ENCODE measurements at regions not wholly inside any gene's neighbourhood (a gene's known extent, or its start where the extent isn't known, plus 50 kb on each side); places are given as distances from the start of the nearest gene placed in this dataset.

DNA sequence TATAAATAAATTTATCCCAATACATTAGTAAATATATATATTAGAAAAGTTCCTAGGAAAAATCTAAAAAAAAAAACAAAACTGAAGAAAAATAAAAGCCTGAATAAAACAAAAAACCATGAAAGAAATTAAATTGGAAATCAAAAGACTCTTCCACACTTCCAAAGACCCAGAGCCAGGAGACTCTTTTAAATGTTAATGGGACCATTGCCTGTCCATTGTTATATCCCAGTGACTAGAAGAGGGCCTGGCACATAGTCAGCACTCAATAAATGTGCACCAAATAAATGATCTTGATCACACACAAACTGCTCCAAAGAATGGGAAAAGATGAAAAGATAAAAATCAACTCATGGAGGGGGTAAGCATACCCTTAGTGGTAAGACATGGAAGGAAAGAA, 51.3 kb upstream of the CLDN18 start:
- Histone ChIP-seq H3K9ac (ENCODE audit: insufficient read depth, low read length) (no peak overlapping the region), H3K27me3 (ENCODE audit: control insufficient read depth, insufficient read depth, low read length) (no peaks in the 10 kb centered on the region), H3K4me3 (replicated peaks in 1 of 4; ENCODE audit: control extremely low read depth in 1 of 4, insufficient read depth in 1 of 4, low read depth in 3 of 4, low read length in 4 of 4) (no peak overlapping the region), H3K4me1 (ENCODE audit: control insufficient read depth, extremely low read depth, insufficient read depth, low read length) (no peaks in the 10 kb centered on the region), H3K79me2 (ENCODE audit: control insufficient read depth, insufficient read depth, low read length) (no peaks in the 10 kb centered on the region), H2AFZ (ENCODE audit: low read length) (no peak overlapping the region), H4K20me1 (ENCODE audit: control insufficient read depth, extremely low read depth, insufficient read depth, low read length) (peaks cover 2% of the 10 kb centered on the region), H3K36me3 (ENCODE audit: control insufficient read depth, insufficient read depth, low read length) (no peaks in the 10 kb centered on the region), H3K4me2 (ENCODE audit: extremely low read depth, insufficient read depth, low read length) (no peak overlapping the region), H3K27ac (ENCODE audit: insufficient read depth, low read length) (no peak overlapping the region), H3K9me3 (ENCODE audit: control insufficient read depth, insufficient read depth, low read depth, low read length) (no peaks in the 10 kb centered on the region)
- DNase-seq (ENCODE audit: low read depth in 2 of 2): no peak
- no peak for TF ChIP-seq CTCF (conservative IDR thresholded peaks at IDR 0.05 in 1 of 2, IDR thresholded peaks at IDR 0.05 in 1 of 2; ENCODE audit: low read depth in 1 of 2, low read length in 2 of 2)
- no peak for TF ChIP-seq EZH2 (IDR thresholded peaks at IDR 0.05; ENCODE audit: low read length, missing control alignments)

Measured in fibroblast of lung (primary cell).